ENCODE measurements at regions not wholly inside any gene's neighbourhood (a gene's known extent, or its start where the extent isn't known, plus 50 kb on each side); places are given as distances from the start of the nearest gene placed in this dataset.
"Not testable (repeated sequence)": the region's sequence is repeated elsewhere in the genome, so short reads cannot be mapped to it uniquely, and the experiment has no call there.

DNA sequence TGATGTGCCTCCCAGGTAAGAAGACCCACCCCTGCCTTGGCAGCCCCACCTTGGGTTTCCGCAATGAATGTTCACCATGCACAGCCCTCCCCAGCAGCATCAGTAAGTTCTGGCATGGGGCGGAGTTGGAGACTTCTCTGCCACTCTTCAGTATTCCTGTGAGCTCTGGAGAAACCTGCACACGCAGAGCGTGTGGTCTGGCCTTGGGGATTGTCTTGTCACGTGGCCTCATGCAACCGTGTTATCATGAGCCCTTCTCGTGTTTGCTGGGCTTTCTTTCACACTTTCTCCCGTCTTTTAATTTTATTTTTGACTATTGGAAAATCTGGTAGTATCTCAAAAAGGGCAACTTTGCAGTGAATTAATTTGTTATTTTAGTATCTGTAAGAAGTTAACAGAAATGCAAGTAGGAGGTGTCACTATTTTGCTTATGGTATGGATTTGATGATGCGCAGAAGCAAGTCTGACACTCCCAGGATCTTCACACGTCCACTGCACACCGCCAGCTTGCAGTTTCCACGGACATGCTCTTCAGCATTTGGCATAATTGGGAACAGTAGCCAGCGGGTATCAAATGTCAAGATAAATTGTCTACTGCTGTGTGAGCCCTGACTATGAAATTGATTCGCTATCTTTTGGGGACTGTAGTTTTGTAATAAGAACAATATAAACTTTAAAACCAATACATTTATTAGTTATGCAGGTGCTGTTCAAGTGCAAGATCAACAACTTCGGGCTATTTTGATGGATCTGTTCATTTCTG, 463.5 kb downstream of the QKI start:
- ATAC-seq (no peak), DNase-seq (ENCODE audit: low spot score) (no peak)

- no peak for DNase-seq (ENCODE audit: low spot score)
- no peak for ATAC-seq
Observed at GRCh38 chr6:163876391-163876790, 461.9 kb downstream of the QKI start.

DNA sequence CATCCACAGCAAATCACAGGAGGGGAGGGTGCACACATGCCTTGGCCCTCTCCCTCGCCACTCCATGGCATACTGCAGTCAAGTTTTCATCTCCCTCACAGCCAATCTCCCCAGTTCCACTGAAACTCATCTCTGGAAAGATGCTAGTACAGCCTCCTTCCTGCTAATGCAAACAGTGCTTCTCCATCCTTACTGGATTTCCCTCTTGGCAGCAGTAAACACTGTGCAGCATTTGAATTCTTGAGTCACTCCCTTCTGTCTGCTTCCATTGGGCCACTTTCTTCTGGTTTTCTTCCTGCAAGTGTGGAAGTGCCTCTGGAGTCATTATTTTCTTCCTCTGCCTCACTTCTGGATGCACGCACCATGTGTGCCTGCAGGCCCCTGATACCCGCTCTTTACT, 460.3 kb downstream of the QKI start:
- no peak for ATAC-seq
- no peak for DNase-seq (ENCODE audit: low spot score)

DNA sequence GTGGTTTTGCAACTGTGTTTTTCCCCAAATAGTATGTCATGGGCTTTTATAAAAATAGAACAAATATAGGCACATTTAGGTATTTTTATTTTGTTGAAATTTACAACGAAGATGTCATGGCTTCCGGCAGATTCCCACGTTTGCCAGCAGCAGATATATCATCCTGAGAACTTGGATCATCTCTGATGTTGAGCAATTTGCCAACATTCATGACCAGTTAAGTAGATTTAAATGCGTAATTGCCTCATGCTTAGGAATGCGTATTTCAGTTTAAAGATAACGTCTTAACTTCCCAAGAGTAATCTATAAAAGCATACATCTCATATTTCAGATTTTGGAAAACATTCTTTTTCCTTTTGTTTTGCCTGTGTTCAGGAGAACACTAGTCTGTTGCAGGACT, 457.8 kb downstream of the QKI start:
- ATAC-seq (no peak), DNase-seq (ENCODE audit: low spot score) (no peak)

DNA sequence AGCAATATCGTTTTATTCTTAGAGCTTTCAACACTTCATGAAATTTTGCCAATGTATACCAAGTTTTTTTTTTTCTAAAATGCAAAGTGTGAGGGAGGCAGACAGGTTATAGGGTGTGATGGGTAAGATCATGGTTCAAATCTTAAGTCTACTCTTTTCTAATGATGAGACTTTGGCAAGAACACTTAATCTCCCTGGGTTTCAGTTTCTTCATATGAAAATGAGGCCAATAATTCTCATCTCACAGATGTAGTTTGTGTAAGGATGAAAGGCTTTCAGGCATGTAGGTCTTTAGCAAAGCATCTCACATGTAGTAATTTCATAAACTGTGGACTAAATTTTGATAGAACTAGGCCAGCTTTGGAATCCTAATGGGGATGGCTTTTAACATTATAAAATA, 457.1 kb downstream of the QKI start:
- ATAC-seq (no peak), DNase-seq (ENCODE audit: low spot score) (no peak)

- no peak for ATAC-seq
Observed at GRCh38 chr6:163867518-163868292, 453.2 kb downstream of the QKI start.

GRCh38 chr6:163866192-163866591, 451.7 kb downstream of the QKI start:
- no peak for ATAC-seq
- DNase-seq (ENCODE audit: low spot score), result no peak

More at GRCh38 chr6:163867518-163868292, 453.2 kb downstream of the QKI start:
- no peak for DNase-seq (ENCODE audit: low spot score)

GRCh38 chr6:163863565-163863964, 449.0 kb downstream of the QKI start:
- no peak for ATAC-seq

DNA sequence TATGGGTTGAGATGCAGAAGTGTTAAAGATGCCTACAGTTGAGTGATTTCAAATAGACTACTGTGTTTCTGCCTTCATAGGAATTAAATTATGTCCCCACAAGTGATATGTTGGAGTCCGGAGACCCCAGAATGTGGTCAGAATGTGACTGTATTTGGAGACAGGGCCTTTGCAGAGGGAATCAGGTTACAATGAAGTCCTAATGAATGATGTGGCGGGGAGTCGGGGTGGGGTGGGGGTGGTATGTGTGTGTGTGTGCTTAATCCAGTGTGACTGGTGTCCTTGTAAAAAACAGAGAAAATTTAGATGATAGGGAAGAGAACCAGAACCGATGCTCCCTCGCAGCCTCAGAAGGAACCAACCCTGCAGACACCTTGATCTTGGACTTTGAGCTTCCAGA, 448.2 kb downstream of the QKI start:
- ATAC-seq (no peak), DNase-seq (ENCODE audit: low spot score) (no peak)

More at GRCh38 chr6:163863565-163863964, 449.0 kb downstream of the QKI start:
- no peak for DNase-seq (ENCODE audit: low spot score)

DNA sequence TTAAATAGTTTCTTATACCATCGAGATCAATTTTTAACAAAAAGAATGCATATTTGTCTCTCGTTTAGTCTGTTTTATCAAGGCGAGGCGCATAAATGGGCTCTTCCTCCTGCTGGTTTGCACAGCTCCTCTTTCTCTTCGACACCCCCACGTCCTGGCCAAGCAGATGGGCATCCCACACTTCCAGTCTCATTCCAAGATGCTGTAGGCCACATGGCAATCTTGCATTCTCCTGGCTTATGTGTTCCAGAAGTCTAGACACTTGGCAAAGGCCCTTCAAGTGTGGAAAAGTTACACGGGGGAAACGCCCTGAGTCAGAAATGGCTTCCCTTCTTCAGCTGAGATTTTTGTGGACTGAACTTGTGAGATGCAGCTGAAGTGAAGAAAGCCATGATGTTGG, 447.1 kb downstream of the QKI start:
- ATAC-seq, result no peak
- no peak for DNase-seq (ENCODE audit: low spot score)

GRCh38 chr6:163860287-163861081, 446.0 kb downstream of the QKI start:
- ATAC-seq (no peak), DNase-seq (ENCODE audit: low spot score) (no peak)

GRCh38 chr6:163858870-163859269, 444.4 kb downstream of the QKI start:
- DNase-seq (ENCODE audit: low spot score); ATAC-seq: not testable (repeated sequence)

DNA sequence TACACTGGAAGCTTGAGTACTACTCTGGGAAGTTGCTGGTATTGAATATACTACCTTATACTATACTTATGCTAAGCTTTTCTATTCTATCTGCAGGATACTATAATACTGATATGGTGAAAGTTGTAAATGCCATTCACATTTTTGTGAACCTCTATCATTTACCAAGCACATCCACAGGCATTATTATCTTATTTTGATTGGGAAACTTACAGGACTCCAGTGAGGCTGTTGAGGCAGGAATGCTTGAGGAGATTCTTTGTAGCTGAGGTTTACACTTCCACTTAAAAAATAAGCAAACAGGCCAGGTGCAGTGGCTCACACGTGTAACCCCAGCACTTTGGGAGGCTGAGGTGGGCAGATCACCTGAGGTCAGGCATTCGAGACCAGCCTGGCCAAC, 442.9 kb downstream of the QKI start:
- ATAC-seq (no peak), DNase-seq (ENCODE audit: low spot score) (no peak)

DNA sequence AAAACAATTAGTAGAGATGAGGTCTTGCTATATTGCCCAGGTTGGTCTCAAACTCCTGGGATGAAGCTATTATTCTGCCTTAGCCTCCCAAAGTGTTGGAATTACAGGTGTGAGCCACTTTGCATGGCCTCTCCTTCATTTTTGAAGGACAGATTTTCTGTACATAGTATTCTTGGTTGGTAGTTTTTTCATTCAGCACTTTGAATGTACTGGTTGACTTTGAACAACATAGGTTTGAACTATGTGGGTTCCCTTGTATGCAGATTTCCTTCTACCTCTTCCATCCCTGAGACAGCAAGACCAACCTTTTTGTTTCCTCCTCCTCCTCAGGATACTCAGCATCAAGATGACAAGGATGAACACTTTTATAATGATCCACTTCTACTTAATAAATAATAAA, 436.4 kb downstream of the QKI start:
- DNase-seq (ENCODE audit: low spot score), result no peak
- no peak for ATAC-seq

- DNase-seq (ENCODE audit: low spot score) (no peak), ATAC-seq (no peak)
Observed at GRCh38 chr6:163844761-163845160, 430.2 kb downstream of the QKI start.

GRCh38 chr6:163844357-163844756, 429.8 kb downstream of the QKI start:
- DNase-seq (ENCODE audit: low spot score) (no peak), ATAC-seq (no peak)

DNA sequence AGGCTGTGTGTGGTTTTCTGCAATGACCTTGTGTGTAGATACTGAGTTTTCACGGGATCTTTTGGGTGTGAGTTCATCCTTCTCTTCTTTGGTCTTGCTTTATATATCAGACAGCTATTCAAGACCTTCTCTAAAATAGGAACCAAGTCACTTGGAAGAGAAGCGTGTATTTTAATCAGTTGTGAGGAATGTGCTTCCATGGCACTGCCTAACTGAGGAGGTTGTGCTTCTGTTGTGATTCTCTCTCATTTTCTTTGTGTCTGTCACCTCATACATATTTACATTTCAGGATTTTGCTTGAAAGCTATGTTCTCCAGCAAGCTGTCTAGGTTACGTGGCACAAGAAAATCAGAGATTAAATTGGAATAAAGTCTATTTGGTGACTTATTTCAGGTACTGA, 428.7 kb downstream of the QKI start:
- DNase-seq (ENCODE audit: low spot score), result no peak
- no peak for ATAC-seq

GRCh38 chr6:163842467-163842866, 427.9 kb downstream of the QKI start:
- DNase-seq (ENCODE audit: low spot score) (no peak), ATAC-seq (no peak)

DNA sequence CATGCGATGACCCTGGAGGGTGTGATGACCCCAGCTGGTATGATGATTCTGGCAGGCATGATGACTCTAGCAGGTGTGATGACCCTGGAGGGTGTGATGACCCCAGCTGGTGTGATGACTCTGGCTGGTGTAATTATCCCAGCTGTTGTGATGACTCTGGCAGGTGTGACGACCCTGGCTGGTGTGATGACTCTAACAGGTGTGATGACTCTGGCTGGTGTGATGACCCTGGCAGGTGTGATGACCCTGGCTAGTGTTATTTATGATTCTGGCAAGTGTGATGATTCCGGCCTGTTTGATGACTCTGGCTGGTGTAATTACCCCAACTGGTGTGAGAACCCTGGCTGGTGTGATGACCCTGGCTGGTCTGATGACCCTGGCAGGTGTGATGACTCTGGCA, 427.2 kb downstream of the QKI start:
- DNase-seq (ENCODE audit: low spot score) (no peak), ATAC-seq (no peak)

DNA sequence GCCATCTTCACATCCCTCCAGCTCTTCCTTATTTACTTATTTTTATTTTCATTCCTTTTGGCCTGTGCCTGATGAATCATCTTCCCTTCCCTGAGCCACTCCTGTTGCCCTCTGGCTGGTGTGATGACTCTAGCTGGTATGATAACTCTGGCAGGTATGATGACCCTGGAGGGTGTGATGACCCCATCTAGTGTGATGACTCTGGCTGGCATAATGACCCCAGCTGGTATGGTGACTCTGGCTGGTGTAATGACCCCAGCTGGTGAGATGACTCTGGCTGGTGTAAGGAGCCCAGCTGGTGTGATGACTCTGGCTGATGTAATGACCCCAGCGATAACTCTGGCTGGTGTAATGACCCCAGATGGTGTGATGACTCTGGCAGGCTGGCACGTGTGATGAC, 426.8 kb downstream of the QKI start:
- ATAC-seq, result no peak
- DNase-seq (ENCODE audit: low spot score), result no peak

DNA sequence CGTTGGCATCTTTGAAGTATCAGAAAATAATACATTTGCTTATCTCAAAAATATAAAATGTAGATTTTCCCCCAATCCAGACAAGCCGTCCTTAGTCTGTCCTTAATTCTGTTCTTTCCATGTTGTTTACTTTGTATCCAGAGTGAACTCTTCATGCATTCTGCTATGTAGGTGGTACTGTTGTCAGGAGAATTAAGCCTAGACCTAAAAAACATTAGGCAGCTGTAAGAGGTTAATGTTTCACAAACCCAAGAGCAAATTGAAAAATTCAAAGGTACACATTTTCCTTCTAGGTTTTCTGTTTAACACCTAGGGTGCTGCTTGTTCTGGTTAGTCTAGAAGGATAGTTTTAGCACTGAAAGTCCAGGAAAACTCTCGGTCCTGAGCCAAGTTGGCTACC, 426.4 kb downstream of the QKI start:
- DNase-seq (ENCODE audit: low spot score) (no peak), ATAC-seq (no peak)

DNA sequence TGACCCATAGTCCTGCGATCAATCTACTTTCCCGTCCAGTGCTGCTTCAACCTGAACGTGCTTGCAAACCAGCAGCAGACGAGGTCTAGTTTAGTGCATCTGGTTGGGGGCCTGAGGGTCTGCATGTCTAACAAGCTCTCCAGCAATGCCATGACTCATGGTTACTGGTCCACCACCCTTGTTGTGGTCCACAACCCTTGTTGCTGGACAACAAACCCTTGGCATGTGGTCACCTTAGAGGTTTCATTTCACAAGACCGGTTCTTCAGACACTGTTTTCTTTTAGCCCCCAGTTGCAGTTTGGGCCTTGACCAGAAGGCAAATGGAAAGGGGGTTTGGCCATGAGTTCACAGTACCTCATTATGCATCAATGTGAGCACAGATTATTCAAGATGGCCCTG, 424.8 kb downstream of the QKI start:
- no peak for DNase-seq (ENCODE audit: low spot score)
- no peak for ATAC-seq

All from left lobe of liver (tissue), 2 donors.